ENCODE measurements at regions not wholly inside any gene's neighbourhood (a gene's known extent, or its start where the extent isn't known, plus 50 kb on each side); places are given as distances from the start of the nearest gene placed in this dataset.
"Not testable (repeated sequence)": the region's sequence is repeated elsewhere in the genome, so short reads cannot be mapped to it uniquely, and the experiment has no call there.

- H3K4me3 Mint-ChIP-seq, result no peak overlapping the region
- H3K27ac Mint-ChIP-seq, result no peak overlapping the region
- H3K4me1 Mint-ChIP-seq, result no peaks in the 10 kb centered on the region
- no peaks in the 10 kb centered on the region for H3K36me3 Mint-ChIP-seq
- DNase-seq (ENCODE audit: low spot score in 2 of 2) (no peak), ATAC-seq (no peak)
- peaks cover 9% of the 10 kb centered on the region for H3K9me3 Mint-ChIP-seq
Observed at GRCh38 chr15:95027981-95028380, 796.6 kb downstream of the MCTP2 start.

- Mint-ChIP-seq H3K9me3 (peaks cover 3% of the 10 kb centered on the region), H3K4me3 (no peak overlapping the region), H3K36me3 (no peaks in the 10 kb centered on the region), H3K27ac (no peak overlapping the region), H3K4me1 (no peaks in the 10 kb centered on the region)
- ATAC-seq (no peak), DNase-seq (ENCODE audit: low spot score in 2 of 2) (no peak)
Observed at GRCh38 chr15:95032156-95032555, 800.8 kb downstream of the MCTP2 start.

DNA sequence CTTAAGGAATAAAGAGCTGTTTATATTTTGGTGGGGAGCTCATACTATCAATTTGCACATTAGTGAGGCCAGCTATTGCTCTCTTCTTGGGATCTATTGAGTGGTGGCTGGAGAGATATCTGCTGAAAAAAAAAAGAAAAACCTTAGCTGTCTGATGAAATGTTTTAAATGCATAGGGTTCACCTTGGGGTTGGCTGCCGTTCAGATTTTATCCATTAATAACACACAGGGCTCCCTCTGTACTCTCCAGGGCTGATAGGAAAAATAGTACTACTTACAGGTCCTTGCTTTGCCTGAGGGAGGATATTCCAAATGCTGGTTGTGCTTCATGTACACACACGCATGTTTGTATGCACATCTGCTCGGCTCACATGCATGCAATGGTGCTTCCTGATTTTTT, 803.7 kb downstream of the MCTP2 start:
- Mint-ChIP-seq H3K36me3 (no peaks in the 10 kb centered on the region), H3K9me3 (peaks cover 9% of the 10 kb centered on the region), H3K4me1 (no peaks in the 10 kb centered on the region), H3K27ac (no peak overlapping the region), H3K4me3 (no peak overlapping the region)
- DNase-seq (ENCODE audit: low spot score in 2 of 2) (no peak), ATAC-seq (no peak)

DNA sequence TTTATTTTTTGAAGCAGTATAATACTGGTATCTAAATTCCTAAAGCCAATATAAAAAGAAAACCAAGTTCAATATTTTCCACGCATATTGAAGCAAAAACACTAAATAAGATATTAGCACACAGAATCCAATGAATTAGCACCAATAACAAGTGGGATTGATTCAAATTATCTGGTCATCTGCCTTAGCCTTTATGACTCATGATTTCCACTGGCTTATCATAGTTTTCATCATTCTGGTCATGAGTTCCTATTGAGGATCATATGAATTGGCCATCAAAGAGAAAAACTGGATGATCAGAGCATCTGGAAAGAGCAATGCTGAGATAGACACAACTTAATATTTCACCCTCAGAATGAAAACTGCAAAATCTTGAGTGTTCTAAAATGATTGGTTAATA, 809.9 kb downstream of the MCTP2 start:
- Mint-ChIP-seq H3K4me3 (no peak overlapping the region), H3K4me1 (no peaks in the 10 kb centered on the region), H3K27ac (no peak overlapping the region), H3K36me3 (no peaks in the 10 kb centered on the region), H3K9me3 (peaks cover 6% of the 10 kb centered on the region)
- no peak for ATAC-seq
- DNase-seq (ENCODE audit: low spot score in 2 of 2), result no peak

DNA sequence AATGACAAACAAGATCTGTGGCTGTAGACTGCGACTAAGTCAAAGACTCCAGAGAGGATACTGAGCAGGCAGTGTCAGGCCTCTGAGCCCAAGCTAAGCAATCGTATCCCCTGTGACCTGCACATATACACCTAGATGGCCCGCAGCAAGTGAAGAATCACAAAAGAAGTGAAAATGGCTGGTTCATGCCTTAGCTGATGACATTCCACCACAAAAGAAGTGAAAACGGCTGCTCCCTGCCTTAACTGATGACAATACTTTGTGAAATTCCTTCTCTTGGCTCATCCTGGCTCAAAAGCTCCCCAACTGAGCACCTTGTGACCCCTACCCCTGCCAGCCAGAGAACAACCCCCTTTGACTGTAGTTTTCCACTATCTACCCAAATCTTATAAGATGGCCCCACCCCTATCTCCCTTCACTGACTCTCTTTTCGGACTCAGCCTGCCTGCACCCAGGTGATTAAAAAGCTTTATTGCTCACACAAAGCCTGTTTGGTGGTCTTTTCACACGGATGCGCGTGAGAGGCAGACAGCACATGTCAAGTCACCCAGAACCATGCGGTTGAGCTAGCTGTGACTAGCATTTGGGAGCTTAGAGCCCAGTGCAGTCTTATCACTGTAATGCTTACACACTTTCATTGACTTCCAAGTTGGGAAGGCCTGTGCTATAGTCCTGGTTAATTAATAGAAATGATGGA, 812.0 kb downstream of the MCTP2 start:
- H3K9me3 Mint-ChIP-seq, result peaks cover 10% of the 10 kb centered on the region
- not testable (repeated sequence) for ATAC-seq

DNA sequence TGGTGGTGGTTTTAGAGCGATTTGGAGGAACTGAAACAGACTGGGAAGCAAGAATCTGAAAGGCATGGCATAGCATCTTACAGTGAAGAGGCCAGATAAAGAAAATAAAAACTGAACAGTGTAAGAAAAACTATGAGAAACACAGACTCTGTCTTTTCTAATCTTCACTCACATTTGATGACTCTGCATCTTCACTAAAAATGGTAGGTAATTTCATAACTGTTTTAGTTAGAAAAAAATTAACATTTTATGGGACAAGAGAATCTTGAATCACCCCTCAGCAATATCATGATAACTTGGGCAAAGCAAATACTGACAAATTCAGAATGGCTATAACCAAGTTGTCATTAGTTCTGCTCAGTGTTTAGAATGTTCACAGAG, 812.6 kb downstream of the MCTP2 start:
- H3K36me3 Mint-ChIP-seq, result no peaks in the 10 kb centered on the region
- ATAC-seq (no peak), DNase-seq (ENCODE audit: low spot score in 2 of 2) (no peak)
- peaks cover 13% of the 10 kb centered on the region for H3K9me3 Mint-ChIP-seq
- H3K4me3 Mint-ChIP-seq, result no peak overlapping the region
- no peak overlapping the region for H3K27ac Mint-ChIP-seq
- H3K4me1 Mint-ChIP-seq, result no peaks in the 10 kb centered on the region

More for the DNA sequence above, 812.0 kb downstream of the MCTP2 start:
- H3K4me3 Mint-ChIP-seq; H3K4me1 Mint-ChIP-seq; H3K27ac Mint-ChIP-seq; DNase-seq (ENCODE audit: low spot score in 2 of 2); H3K36me3 Mint-ChIP-seq: not testable (repeated sequence)

- H3K9me3 Mint-ChIP-seq, result peaks cover 17% of the 10 kb centered on the region
- DNase-seq (ENCODE audit: low spot score in 2 of 2) (no peak), ATAC-seq (no peak)
- no peak overlapping the region for H3K27ac Mint-ChIP-seq
- H3K4me1 Mint-ChIP-seq, result no peaks in the 10 kb centered on the region
- H3K36me3 Mint-ChIP-seq, result no peaks in the 10 kb centered on the region
- H3K4me3 Mint-ChIP-seq, result no peak overlapping the region
Observed at GRCh38 chr15:95044745-95045417, 813.5 kb downstream of the MCTP2 start.

- Mint-ChIP-seq H3K4me1 (no peaks in the 10 kb centered on the region), H3K27ac (no peak overlapping the region), H3K4me3 (no peak overlapping the region), H3K9me3 (peaks cover 32% of the 10 kb centered on the region), H3K36me3 (no peaks in the 10 kb centered on the region)
- DNase-seq (ENCODE audit: low spot score in 2 of 2) (no peak), ATAC-seq (no peak)
Observed at GRCh38 chr15:95051861-95052260, 820.5 kb downstream of the MCTP2 start.

DNA sequence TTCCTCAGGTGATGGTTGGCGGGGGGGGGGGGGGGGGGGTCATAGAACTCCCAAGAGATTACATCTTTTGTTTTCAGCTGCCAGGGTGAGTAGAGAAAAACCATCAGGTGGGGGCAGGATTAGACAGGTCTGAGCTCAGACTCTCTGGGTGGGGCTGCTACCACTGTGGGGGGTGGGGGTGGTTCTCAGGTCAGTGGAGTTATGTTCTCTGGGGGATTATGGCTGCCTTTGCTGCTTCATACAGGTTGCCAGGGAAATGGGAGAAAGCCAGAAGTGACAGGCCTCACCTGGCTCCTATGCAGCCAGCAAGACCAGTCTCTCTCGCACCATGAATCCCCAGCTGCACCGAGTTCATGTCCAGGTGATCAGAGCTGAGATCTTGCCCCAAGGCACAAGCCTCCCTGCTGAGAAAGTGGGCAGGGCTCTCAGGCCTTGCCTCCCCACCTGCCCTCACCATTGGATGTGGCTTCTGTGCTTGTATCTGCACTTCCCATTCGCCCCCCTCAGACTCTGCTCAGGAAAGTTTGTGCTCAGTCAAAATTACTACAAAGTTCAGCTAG, 828.1 kb downstream of the MCTP2 start:
- no peaks in the 10 kb centered on the region for H3K36me3 Mint-ChIP-seq
- no peaks in the 10 kb centered on the region for H3K4me1 Mint-ChIP-seq
- ATAC-seq, result no peak
- peaks cover 14% of the 10 kb centered on the region for H3K9me3 Mint-ChIP-seq
- H3K4me3 Mint-ChIP-seq, result no peak overlapping the region
- no peak overlapping the region for H3K27ac Mint-ChIP-seq
- DNase-seq (ENCODE audit: low spot score in 2 of 2), result no peak

GRCh38 chr15:95068701-95069521, 837.5 kb downstream of the MCTP2 start:
- H3K9me3 Mint-ChIP-seq, result peaks cover 3% of the 10 kb centered on the region
- ATAC-seq (no peak), DNase-seq (ENCODE audit: low spot score in 2 of 2) (no peak)
- no peaks in the 10 kb centered on the region for H3K4me1 Mint-ChIP-seq
- H3K36me3 Mint-ChIP-seq, result no peaks in the 10 kb centered on the region
- no peak overlapping the region for H3K4me3 Mint-ChIP-seq
- H3K27ac Mint-ChIP-seq, result no peak overlapping the region

GRCh38 chr15:95075792-95076677, 844.7 kb downstream of the MCTP2 start:
- H3K27ac Mint-ChIP-seq, result no peak overlapping the region
- H3K9me3 Mint-ChIP-seq, result peaks cover 2% of the 10 kb centered on the region
- H3K4me3 Mint-ChIP-seq, result no peak overlapping the region
- H3K36me3 Mint-ChIP-seq, result no peaks in the 10 kb centered on the region
- ATAC-seq (no peak), DNase-seq (ENCODE audit: low spot score in 2 of 2) (no peak)
- no peaks in the 10 kb centered on the region for H3K4me1 Mint-ChIP-seq

DNA sequence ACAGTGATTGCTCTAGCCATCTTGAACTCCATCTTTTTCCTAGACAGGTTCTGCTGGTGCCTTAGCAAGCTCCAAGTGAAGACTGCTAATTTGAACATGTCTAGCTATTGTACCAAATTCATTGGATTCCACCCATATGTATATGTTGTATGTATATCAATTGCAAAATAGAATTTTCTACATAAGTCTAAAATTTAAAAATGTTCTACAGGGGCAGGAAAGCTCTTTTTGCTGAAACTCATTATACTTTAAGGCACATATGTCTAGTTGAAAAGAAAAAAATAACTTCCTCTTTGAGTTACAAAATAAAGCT, 845.3 kb downstream of the MCTP2 start:
- ATAC-seq (no peak), DNase-seq (ENCODE audit: low spot score in 2 of 2) (no peak)
- Mint-ChIP-seq H3K27ac (no peak overlapping the region), H3K4me3 (no peak overlapping the region), H3K36me3 (no peaks in the 10 kb centered on the region), H3K4me1 (no peaks in the 10 kb centered on the region), H3K9me3 (peaks cover 2% of the 10 kb centered on the region)

GRCh38 chr15:95078003-95078402, 846.6 kb downstream of the MCTP2 start:
- no peak for DNase-seq (ENCODE audit: low spot score in 2 of 2)
- no peak overlapping the region for H3K4me3 Mint-ChIP-seq
- H3K9me3 Mint-ChIP-seq, result peaks cover 2% of the 10 kb centered on the region
- H3K4me1 Mint-ChIP-seq, result no peaks in the 10 kb centered on the region
- no peak for ATAC-seq
- no peaks in the 10 kb centered on the region for H3K36me3 Mint-ChIP-seq
- H3K27ac Mint-ChIP-seq, result no peak overlapping the region

DNA sequence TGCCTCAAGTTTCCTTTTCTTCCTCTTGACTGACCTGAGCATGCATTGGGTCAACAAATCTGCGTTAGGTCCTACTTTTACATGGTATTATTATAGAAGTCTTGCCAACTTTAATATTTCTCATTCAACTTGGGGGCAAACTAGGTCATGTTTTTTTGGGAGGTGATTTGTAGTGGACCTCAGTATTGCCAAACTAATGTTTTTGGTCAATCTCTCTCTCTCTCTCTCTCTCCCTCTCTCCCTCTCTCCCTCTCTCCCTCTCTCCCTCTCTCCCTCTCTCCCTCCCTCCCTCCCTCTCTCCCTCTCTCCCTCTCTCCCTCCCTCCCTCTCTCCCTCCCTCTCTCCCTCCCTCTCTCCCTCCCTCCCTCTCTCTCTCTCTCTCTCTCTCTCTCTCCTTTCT, 848.9 kb downstream of the MCTP2 start:
- not testable (repeated sequence) for H3K36me3 Mint-ChIP-seq; H3K27ac Mint-ChIP-seq; ATAC-seq; DNase-seq (ENCODE audit: low spot score in 2 of 2); H3K4me3 Mint-ChIP-seq; H3K9me3 Mint-ChIP-seq; H3K4me1 Mint-ChIP-seq

- no peak overlapping the region for H3K4me3 Mint-ChIP-seq
- H3K36me3 Mint-ChIP-seq, result no peaks in the 10 kb centered on the region
- ATAC-seq (no peak), DNase-seq (ENCODE audit: low spot score in 2 of 2) (no peak)
- peaks cover 2% of the 10 kb centered on the region for H3K9me3 Mint-ChIP-seq
- H3K27ac Mint-ChIP-seq, result no peak overlapping the region
- no peaks in the 10 kb centered on the region for H3K4me1 Mint-ChIP-seq
Observed at GRCh38 chr15:95085056-95085455, 853.7 kb downstream of the MCTP2 start.

Data from stimulated activated effector memory CD8-positive, alpha-beta T cell treated with anti-CD3 and anti-CD28 coated beads, Interleukin-12 subunit alpha, Interleukin-12 subunit beta, amount 100 ng/mL, for 72 hours (primary cell).